ENCODE measurements at regions not wholly inside any gene's neighbourhood (a gene's known extent, or its start where the extent isn't known, plus 50 kb on each side); places are given as distances from the start of the nearest gene placed in this dataset.

DNA sequence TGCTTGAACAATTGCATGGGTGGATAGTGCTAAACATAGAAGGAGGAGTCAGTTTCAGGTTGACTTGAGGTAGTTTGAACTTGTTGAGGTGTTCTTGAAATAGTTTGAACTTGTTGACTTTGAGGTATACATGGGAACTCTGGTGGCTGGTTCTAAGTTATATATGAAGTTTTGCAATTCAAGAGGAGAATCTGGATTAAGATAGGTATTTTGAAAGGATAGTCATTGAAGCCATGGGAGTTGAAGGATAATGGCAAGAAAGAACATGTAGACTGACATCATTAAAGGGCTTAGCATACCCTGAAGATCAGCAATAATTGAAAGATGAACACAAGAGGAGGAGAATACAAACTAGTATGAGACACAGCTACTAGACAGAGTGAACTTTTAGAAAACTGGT, 181.9 kb upstream of the MRPS30 start:
- no peak overlapping the region for H3K4me3 Mint-ChIP-seq
- H3K36me3 ChIP-seq (replicated peaks in 1 of 2; ENCODE audit: control extremely low read depth in 1 of 2, control insufficient read depth in 1 of 2, extremely low read depth in 1 of 2, insufficient read depth in 2 of 2, low read length in 1 of 2) = no peaks in the 10 kb centered on the region
- no peaks in the 10 kb centered on the region for H3K27me3 Mint-ChIP-seq
- no peak overlapping the region for H3K4me2 ChIP-seq (replicated peaks; ENCODE audit: low read depth, low read length, poor library complexity, severe bottlenecking)
- peaks cover 5% of the 10 kb centered on the region for H3K9me3 Mint-ChIP-seq (ENCODE audit: insufficient read depth)
- H2AFZ ChIP-seq (ENCODE audit: insufficient read depth, low read depth, low read length, poor library complexity, severe bottlenecking) = no peak overlapping the region
- H3K4me1 ChIP-seq (ENCODE audit: control insufficient read depth in 2 of 2, insufficient read depth in 2 of 2, low read length in 2 of 2) = no peaks in the 10 kb centered on the region
- TF ChIP-seq, protein P1, sequence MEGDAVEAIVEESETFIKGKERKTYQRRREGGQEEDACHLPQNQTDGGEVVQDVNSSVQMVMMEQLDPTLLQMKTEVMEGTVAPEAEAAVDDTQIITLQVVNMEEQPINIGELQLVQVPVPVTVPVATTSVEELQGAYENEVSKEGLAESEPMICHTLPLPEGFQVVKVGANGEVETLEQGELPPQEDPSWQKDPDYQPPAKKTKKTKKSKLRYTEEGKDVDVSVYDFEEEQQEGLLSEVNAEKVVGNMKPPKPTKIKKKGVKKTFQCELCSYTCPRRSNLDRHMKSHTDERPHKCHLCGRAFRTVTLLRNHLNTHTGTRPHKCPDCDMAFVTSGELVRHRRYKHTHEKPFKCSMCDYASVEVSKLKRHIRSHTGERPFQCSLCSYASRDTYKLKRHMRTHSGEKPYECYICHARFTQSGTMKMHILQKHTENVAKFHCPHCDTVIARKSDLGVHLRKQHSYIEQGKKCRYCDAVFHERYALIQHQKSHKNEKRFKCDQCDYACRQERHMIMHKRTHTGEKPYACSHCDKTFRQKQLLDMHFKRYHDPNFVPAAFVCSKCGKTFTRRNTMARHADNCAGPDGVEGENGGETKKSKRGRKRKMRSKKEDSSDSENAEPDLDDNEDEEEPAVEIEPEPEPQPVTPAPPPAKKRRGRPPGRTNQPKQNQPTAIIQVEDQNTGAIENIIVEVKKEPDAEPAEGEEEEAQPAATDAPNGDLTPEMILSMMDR (IDR thresholded peaks at IDR 0.05) = no peak
- TF ChIP-seq EZH2 (IDR thresholded peaks at IDR 0.05; ENCODE audit: borderline replicate concordance, insufficient read depth, low read depth, low read length, poor library complexity, severe bottlenecking) = no peak
- intact Hi-C loops (cut with micrococcal nuclease) = no loop called here
- no peak for ATAC-seq (ENCODE audit: low read depth)
- H4K20me1 ChIP-seq (ENCODE audit: control insufficient read depth, insufficient read depth, low read length, poor library complexity, severe bottlenecking) = no peaks in the 10 kb centered on the region
- POLR2A ChIA-PET = no interaction called here
- no peak overlapping the region for H3K27ac Mint-ChIP-seq
- no peaks in the 10 kb centered on the region for H3K9me3 ChIP-seq (ENCODE audit: control extremely low read depth in 1 of 3, control insufficient read depth in 2 of 3, insufficient read depth in 1 of 3, low read length in 2 of 3)
- H3K4me1 Mint-ChIP-seq = no peaks in the 10 kb centered on the region
- DNase-seq = no peak
- no peak overlapping the region for H3K4me3 ChIP-seq (ENCODE audit: control extremely low read depth in 1 of 5, extremely low read depth in 1 of 5, insufficient read depth in 1 of 5, low read depth in 2 of 5, low read length in 4 of 5)
- H3K79me2 ChIP-seq (ENCODE audit: control insufficient read depth, insufficient read depth, low read length) = no peaks in the 10 kb centered on the region
- CTCF ChIA-PET = no interaction called here
- no peaks in the 10 kb centered on the region for H3K27me3 ChIP-seq (replicated peaks in 1 of 4; ENCODE audit: control extremely low read depth in 1 of 4, control insufficient read depth in 3 of 4, insufficient read depth in 4 of 4, low read length in 3 of 4)
- no peak overlapping the region for H3K9ac ChIP-seq (ENCODE audit: low read length)
- no peak overlapping the region for H3K27ac ChIP-seq (ENCODE audit: low read length in 2 of 2)

DNA sequence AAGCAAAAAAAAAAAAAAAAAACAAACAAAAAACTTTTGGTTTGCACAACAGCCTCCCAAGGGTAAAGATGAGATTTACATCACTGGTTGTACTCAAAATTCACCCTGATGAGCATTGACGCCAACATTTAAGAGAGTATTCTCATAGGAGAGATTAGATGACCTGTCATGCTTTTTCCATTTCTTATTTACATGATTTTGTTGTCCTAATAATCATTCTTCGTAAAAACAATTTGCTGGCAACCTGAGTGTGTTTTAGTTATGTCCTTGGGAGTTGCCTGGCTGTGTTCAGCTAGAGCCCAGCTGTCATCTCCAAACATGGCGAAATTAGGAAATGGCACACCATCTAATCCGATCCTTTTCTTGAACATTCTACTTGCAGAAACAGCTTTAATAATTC, 186.4 kb upstream of the MRPS30 start:
- Histone ChIP-seq H3K27ac (ENCODE audit: low read length in 2 of 2) (no peak overlapping the region), H3K9me3 (ENCODE audit: control extremely low read depth in 1 of 3, control insufficient read depth in 2 of 3, insufficient read depth in 1 of 3, low read length in 2 of 3) (no peaks in the 10 kb centered on the region), H3K4me3 (ENCODE audit: control extremely low read depth in 1 of 5, extremely low read depth in 1 of 5, insufficient read depth in 1 of 5, low read depth in 2 of 5, low read length in 4 of 5) (no peak overlapping the region), H3K4me2 (replicated peaks; ENCODE audit: low read depth, low read length, poor library complexity, severe bottlenecking) (no peak overlapping the region), H3K79me2 (ENCODE audit: control insufficient read depth, insufficient read depth, low read length) (no peaks in the 10 kb centered on the region), H3K9ac (ENCODE audit: low read length) (no peak overlapping the region), H2AFZ (ENCODE audit: insufficient read depth, low read depth, low read length, poor library complexity, severe bottlenecking) (no peak overlapping the region), H3K27me3 (replicated peaks in 1 of 4; ENCODE audit: control extremely low read depth in 1 of 4, control insufficient read depth in 3 of 4, insufficient read depth in 4 of 4, low read length in 3 of 4) (no peaks in the 10 kb centered on the region), H4K20me1 (ENCODE audit: control insufficient read depth, insufficient read depth, low read length, poor library complexity, severe bottlenecking) (no peaks in the 10 kb centered on the region), H3K36me3 (replicated peaks in 1 of 2; ENCODE audit: control extremely low read depth in 1 of 2, control insufficient read depth in 1 of 2, extremely low read depth in 1 of 2, insufficient read depth in 2 of 2, low read length in 1 of 2) (no peaks in the 10 kb centered on the region), H3K4me1 (ENCODE audit: control insufficient read depth in 2 of 2, insufficient read depth in 2 of 2, low read length in 2 of 2) (no peaks in the 10 kb centered on the region)
- ATAC-seq (ENCODE audit: low read depth) (no peak), DNase-seq (no peak)
- H3K4me1 Mint-ChIP-seq = no peaks in the 10 kb centered on the region
- H3K4me3 Mint-ChIP-seq = no peak overlapping the region
- TF ChIP-seq, protein P1 (IDR thresholded peaks at IDR 0.05) = no peak
- no peak for TF ChIP-seq EZH2 (IDR thresholded peaks at IDR 0.05; ENCODE audit: borderline replicate concordance, insufficient read depth, low read depth, low read length, poor library complexity, severe bottlenecking)
- H3K27me3 Mint-ChIP-seq = no peaks in the 10 kb centered on the region
- ChIA-PET POLR2A (no interaction called here), CTCF (no interaction called here)
- no peak overlapping the region for H3K27ac Mint-ChIP-seq
- intact Hi-C loops (cut with micrococcal nuclease) = no loop called here
- no CpG with 5 or more reads among the region's 4 CpGs for WGBS (ENCODE audit: insufficient coverage)
- peaks cover 5% of the 10 kb centered on the region for H3K9me3 Mint-ChIP-seq (ENCODE audit: insufficient read depth)
